B cell (primary cell): ENCODE measurements at regions not wholly inside any gene's neighbourhood (a gene's known extent, or its start where the extent isn't known, plus 50 kb on each side); places are given as distances from the start of the nearest gene placed in this dataset.

Source experiments
- EZH2 ChIP-seq: IDR thresholded peaks from 2 replicates; pipeline ENCODE4 v1.6.1; 2012; ENCODE audit warnings: borderline replicate concordance, low read depth, mild to moderate bottlenecking, moderate library complexity, low read length; ENCODE audit not compliant: insufficient read depth, poor library complexity, severe bottlenecking
- TF ChIP-seq, protein P1 (sequence below): fragments of 200-600 bp; IDR thresholded peaks from one replicate; pipeline ENCODE4 v1.8.0; 2022; ENCODE audit warnings: antibody characterized with exemption, mild to moderate bottlenecking

DNA sequence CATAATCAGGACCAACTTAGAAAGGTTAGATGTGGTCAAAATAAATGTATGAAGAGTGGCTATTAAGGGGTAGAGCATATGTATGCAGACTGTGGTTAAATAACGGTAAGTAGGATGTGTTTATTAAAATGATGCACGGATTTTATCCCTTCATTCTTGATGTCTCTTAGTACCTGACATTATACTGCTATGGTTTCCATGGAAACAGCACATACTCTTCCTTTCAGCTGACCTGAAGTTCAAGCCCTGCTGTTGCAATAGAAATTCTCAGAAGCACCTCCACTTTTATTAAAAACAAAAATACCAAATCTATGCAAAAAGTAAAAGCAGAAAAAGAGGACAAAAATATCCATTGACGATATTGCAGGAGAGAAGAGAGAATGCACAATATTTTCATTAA lies 381.4 kb downstream of the RWDD3 start:
- TF ChIP-seq, protein P1, sequence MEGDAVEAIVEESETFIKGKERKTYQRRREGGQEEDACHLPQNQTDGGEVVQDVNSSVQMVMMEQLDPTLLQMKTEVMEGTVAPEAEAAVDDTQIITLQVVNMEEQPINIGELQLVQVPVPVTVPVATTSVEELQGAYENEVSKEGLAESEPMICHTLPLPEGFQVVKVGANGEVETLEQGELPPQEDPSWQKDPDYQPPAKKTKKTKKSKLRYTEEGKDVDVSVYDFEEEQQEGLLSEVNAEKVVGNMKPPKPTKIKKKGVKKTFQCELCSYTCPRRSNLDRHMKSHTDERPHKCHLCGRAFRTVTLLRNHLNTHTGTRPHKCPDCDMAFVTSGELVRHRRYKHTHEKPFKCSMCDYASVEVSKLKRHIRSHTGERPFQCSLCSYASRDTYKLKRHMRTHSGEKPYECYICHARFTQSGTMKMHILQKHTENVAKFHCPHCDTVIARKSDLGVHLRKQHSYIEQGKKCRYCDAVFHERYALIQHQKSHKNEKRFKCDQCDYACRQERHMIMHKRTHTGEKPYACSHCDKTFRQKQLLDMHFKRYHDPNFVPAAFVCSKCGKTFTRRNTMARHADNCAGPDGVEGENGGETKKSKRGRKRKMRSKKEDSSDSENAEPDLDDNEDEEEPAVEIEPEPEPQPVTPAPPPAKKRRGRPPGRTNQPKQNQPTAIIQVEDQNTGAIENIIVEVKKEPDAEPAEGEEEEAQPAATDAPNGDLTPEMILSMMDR, result no peak
- no peak for TF ChIP-seq EZH2
